ENCODE measurements at regions not wholly inside any gene's neighbourhood (a gene's known extent, or its start where the extent isn't known, plus 50 kb on each side); places are given as distances from the start of the nearest gene placed in this dataset.

DNA sequence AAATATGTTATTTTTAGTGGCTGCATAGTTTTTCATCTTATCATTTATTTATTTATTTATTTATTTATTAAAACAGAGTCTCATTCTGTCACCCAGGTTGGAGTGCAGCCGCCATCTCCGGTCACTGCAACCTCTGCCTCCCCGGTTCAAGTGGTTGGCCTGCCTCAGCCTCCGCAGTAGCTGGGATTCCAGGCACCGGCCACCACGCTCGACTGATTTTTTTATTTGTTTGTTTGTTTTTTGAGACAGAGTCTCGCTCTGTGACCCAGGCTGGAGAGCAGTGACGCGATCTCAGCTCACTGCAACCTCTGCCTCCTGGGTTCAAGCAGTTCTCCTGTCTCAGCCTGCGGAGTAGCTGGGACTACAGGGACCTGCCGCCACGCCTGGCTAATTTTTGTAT, 262.9 kb upstream of the DDI1 start:
- no peaks in the 10 kb centered on the region for H3K79me2 ChIP-seq (replicated peaks; ENCODE audit: insufficient read depth, low read length)
- no peak overlapping the region for H3K27ac ChIP-seq (ENCODE audit: low read length)

DNA sequence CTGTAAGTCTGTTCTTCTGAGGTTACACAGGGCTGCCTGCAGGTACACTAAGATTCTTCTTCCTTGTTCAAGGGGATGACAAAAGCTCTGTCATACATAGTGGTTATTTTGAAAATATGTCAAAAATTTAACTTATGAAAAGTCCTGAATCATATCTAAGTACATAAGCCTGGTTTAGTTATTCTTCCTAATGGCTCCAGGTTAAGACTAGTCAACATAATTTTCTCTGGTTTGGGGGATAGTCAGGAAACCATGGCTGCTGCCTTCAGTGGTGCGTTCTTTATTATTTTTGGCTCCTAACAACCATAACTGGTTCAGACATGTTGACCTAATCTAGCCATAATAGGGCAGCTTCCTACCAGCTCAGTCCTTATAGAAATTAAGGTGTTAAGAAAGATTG, 257.4 kb upstream of the DDI1 start:
- no peak overlapping the region for H3K27ac ChIP-seq (ENCODE audit: low read length)
- no peaks in the 10 kb centered on the region for H3K79me2 ChIP-seq (replicated peaks; ENCODE audit: insufficient read depth, low read length)
- H3K27me3 ChIP-seq (ENCODE audit: insufficient read depth, low read depth, low read length) = no peaks in the 10 kb centered on the region
- H3F3A ChIP-seq (ENCODE audit: insufficient read depth, low read length, poor library complexity, severe bottlenecking) = no peaks in the 10 kb centered on the region
- H3K9me2 ChIP-seq (ENCODE audit: insufficient read depth, low read length) = no peaks in the 10 kb centered on the region
- H3K4me3 ChIP-seq (ENCODE audit: low read length) = no peak overlapping the region
- H2AFZ ChIP-seq (ENCODE audit: low read depth, low read length) = no peak overlapping the region
- no peak overlapping the region for H3K9ac ChIP-seq (ENCODE audit: low read length)
- H3K36me3 ChIP-seq (ENCODE audit: insufficient read depth, low read length) = no peaks in the 10 kb centered on the region
- H4K20me1 ChIP-seq (ENCODE audit: insufficient read depth) = no peaks in the 10 kb centered on the region
- H3K9me3 ChIP-seq (ENCODE audit: low read length) = no peaks in the 10 kb centered on the region
- H3K4me2 ChIP-seq (ENCODE audit: low read length) = no peak overlapping the region
- TF ChIP-seq, protein P1, sequence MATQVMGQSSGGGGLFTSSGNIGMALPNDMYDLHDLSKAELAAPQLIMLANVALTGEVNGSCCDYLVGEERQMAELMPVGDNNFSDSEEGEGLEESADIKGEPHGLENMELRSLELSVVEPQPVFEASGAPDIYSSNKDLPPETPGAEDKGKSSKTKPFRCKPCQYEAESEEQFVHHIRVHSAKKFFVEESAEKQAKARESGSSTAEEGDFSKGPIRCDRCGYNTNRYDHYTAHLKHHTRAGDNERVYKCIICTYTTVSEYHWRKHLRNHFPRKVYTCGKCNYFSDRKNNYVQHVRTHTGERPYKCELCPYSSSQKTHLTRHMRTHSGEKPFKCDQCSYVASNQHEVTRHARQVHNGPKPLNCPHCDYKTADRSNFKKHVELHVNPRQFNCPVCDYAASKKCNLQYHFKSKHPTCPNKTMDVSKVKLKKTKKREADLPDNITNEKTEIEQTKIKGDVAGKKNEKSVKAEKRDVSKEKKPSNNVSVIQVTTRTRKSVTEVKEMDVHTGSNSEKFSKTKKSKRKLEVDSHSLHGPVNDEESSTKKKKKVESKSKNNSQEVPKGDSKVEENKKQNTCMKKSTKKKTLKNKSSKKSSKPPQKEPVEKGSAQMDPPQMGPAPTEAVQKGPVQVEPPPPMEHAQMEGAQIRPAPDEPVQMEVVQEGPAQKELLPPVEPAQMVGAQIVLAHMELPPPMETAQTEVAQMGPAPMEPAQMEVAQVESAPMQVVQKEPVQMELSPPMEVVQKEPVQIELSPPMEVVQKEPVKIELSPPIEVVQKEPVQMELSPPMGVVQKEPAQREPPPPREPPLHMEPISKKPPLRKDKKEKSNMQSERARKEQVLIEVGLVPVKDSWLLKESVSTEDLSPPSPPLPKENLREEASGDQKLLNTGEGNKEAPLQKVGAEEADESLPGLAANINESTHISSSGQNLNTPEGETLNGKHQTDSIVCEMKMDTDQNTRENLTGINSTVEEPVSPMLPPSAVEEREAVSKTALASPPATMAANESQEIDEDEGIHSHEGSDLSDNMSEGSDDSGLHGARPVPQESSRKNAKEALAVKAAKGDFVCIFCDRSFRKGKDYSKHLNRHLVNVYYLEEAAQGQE (IDR thresholded peaks at IDR 0.05; ENCODE audit: borderline replicate concordance) = no peak
- TF ChIP-seq POLR2AphosphoS5 (IDR thresholded peaks at IDR 0.05) (no peak), TAF1 (IDR thresholded peaks at IDR 0.05; ENCODE audit: low read depth) (no peak), SMC3 (conservative IDR thresholded peaks at IDR 0.05; ENCODE audit: poor library complexity) (no peak), RAD21 (conservative IDR thresholded peaks at IDR 0.05) (no peak), MXI1 (conservative IDR thresholded peaks at IDR 0.05; ENCODE audit: poor library complexity, severe bottlenecking) (no peak), EZH2 (IDR thresholded peaks at IDR 0.05; ENCODE audit: borderline replicate concordance, insufficient read depth, low read length, poor library complexity, severe bottlenecking) (no peak), EP300 (conservative IDR thresholded peaks at IDR 0.05; ENCODE audit: poor library complexity, severe bottlenecking) (no peak)
- TF ChIP-seq, protein P2, sequence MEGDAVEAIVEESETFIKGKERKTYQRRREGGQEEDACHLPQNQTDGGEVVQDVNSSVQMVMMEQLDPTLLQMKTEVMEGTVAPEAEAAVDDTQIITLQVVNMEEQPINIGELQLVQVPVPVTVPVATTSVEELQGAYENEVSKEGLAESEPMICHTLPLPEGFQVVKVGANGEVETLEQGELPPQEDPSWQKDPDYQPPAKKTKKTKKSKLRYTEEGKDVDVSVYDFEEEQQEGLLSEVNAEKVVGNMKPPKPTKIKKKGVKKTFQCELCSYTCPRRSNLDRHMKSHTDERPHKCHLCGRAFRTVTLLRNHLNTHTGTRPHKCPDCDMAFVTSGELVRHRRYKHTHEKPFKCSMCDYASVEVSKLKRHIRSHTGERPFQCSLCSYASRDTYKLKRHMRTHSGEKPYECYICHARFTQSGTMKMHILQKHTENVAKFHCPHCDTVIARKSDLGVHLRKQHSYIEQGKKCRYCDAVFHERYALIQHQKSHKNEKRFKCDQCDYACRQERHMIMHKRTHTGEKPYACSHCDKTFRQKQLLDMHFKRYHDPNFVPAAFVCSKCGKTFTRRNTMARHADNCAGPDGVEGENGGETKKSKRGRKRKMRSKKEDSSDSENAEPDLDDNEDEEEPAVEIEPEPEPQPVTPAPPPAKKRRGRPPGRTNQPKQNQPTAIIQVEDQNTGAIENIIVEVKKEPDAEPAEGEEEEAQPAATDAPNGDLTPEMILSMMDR (IDR thresholded peaks at IDR 0.05; ENCODE audit: poor library complexity, severe bottlenecking) = no peak

More for the DNA sequence above, 262.9 kb upstream of the DDI1 start:
- Histone ChIP-seq H3K9me2 (ENCODE audit: insufficient read depth, low read length) (no peaks in the 10 kb centered on the region), H2AFZ (ENCODE audit: low read depth, low read length) (no peak overlapping the region), H3K4me2 (ENCODE audit: low read length) (no peak overlapping the region), H4K20me1 (ENCODE audit: insufficient read depth) (no peaks in the 10 kb centered on the region), H3K4me3 (ENCODE audit: low read length) (no peak overlapping the region), H3K36me3 (ENCODE audit: insufficient read depth, low read length) (no peaks in the 10 kb centered on the region), H3K27me3 (ENCODE audit: insufficient read depth, low read depth, low read length) (no peaks in the 10 kb centered on the region), H3K9me3 (ENCODE audit: low read length) (no peaks in the 10 kb centered on the region), H3F3A (ENCODE audit: insufficient read depth, low read length, poor library complexity, severe bottlenecking) (no peaks in the 10 kb centered on the region), H3K9ac (ENCODE audit: low read length) (no peak overlapping the region)
- TF ChIP-seq TAF1 (IDR thresholded peaks at IDR 0.05; ENCODE audit: low read depth) = no peak
- TF ChIP-seq EP300 (conservative IDR thresholded peaks at IDR 0.05; ENCODE audit: poor library complexity, severe bottlenecking) = no peak
- TF ChIP-seq SMC3 (conservative IDR thresholded peaks at IDR 0.05; ENCODE audit: poor library complexity) = no peak
- no peak for TF ChIP-seq EZH2 (IDR thresholded peaks at IDR 0.05; ENCODE audit: borderline replicate concordance, insufficient read depth, low read length, poor library complexity, severe bottlenecking)
- TF ChIP-seq, protein P1 (IDR thresholded peaks at IDR 0.05; ENCODE audit: borderline replicate concordance) = no peak
- TF ChIP-seq MXI1 (conservative IDR thresholded peaks at IDR 0.05; ENCODE audit: poor library complexity, severe bottlenecking) = no peak
- no peak for TF ChIP-seq RAD21 (conservative IDR thresholded peaks at IDR 0.05)
- TF ChIP-seq, protein P2 (IDR thresholded peaks at IDR 0.05; ENCODE audit: poor library complexity, severe bottlenecking) = no peak
- no peak for TF ChIP-seq POLR2AphosphoS5 (IDR thresholded peaks at IDR 0.05)
